Body of pancreas (tissue), 4 donors: ENCODE measurements at regions not wholly inside any gene's neighbourhood (a gene's known extent, or its start where the extent isn't known, plus 50 kb on each side); places are given as distances from the start of the nearest gene placed in this dataset.

Source experiments
- ATAC-seq: fragments of 150-250 bp; one replicate; pipeline ENCODE4 v1.9.1; 2016
- DNase-seq, 4 donors: peaks; one replicate each; pipeline ENCODE4 v3.0.0-alpha.2; 2019
- H3K27ac ChIP-seq, 4 donors: fragments of 200-600 bp; sonication (generic); 1 replicate in 3 of 4; 2 replicates in 1 of 4; pipeline versions ENCODE4 v1.5.1 to v1.6.1; 2016 to 2019; ENCODE audit warnings: mild to moderate bottlenecking in 1 of 4, mixed read lengths in 1 of 4, moderate library complexity in 1 of 4
- H3K27me3 ChIP-seq, 2 donors: fragments of 200-600 bp; sonication (generic); one replicate each; pipeline ENCODE4 v1.6.0; 2016; ENCODE audit warnings: mild to moderate bottlenecking in 1 of 2
- H3K36me3 ChIP-seq, 2 donors: fragments of 200-600 bp; sonication (generic); replicated peaks in 1 of 2; 2 replicates each; pipeline ENCODE4 v1.5.1; 2016; ENCODE audit warnings: low read depth in 2 of 2; ENCODE audit not compliant: insufficient read depth in 1 of 2
- H3K4me1 ChIP-seq: fragments of 200-600 bp; sonication (generic); one replicate; pipeline ENCODE4 v1.6.0; 2016
- H3K4me3 ChIP-seq, 2 donors: fragments of 200-600 bp; sonication (generic); 1 replicate in 1 of 2; 2 replicates in 1 of 2; pipeline ENCODE4 v1.5.1; 2016 to 2019
- H3K9me3 ChIP-seq, 3 donors: fragments of 200-600 bp; sonication (generic); 1 replicate in 2 of 3; 2 replicates in 1 of 3; pipeline ENCODE4 v1.5.1; 2016
- POLR2A ChIP-seq, 3 donors: fragments of 450-650 bp; IDR thresholded peaks; one replicate each; pipeline ENCODE4 v1.6.1; 2016; ENCODE audit warnings: antibody characterized with exemption in 3 of 3, mild to moderate bottlenecking in 2 of 3
- WGBS, 2 donors: methylation state at CpG; one replicate each; pipeline ENCODE4 v1.1.5; 2017; 5-methylcytosine and 5-hydroxymethylcytosine counted together
- intact Hi-C: fragments of 100-400 bp; cut with DNase I; formaldehyde crosslinking; loops from one replicate; pipeline ENCODE4 v1.15.1; 2023
- TF ChIP-seq, protein P1 (sequence below), 7 experiments: fragments of 450-650 bp in 4 of 7; fragments of 200-600 bp in 3 of 7; sonication (generic) in 3 of 7; IDR thresholded peaks; one replicate each; pipeline ENCODE4 v1.5.1; 2016 to 2019; ENCODE audit warnings: antibody characterized with exemption in 7 of 7

DNA sequence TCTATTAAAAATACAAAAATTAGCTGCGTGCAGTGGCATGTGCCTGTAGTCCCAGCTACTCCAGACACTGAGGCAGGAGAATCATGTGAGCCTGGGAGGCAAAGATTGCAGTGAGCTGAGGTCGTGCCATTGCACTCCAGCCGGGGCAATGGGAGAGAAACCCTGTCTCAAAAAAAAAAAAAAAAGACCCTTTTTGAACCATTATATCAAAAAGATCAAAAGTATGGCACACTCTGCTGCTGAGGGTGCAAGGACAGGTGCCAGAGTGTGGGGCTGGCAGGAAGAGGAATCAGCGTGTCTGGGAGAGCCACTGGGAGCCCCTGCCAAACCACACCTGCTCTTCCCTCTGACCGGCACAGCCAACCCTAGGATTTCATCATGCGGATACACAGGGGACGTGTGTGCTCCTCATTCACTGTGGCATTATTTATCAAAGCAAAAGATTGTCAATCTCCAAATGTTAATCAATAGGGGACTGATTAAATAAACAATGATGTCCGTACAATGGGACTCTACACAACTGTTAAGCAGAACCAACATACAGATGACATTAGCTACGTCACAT is 147.3 kb upstream of the TLE3 start:
- Histone ChIP-seq H3K27ac (no peak overlapping the region), H3K4me3 (no peak overlapping the region), H3K27me3 (no peaks in the 10 kb centered on the region), H3K4me1 (no peaks in the 10 kb centered on the region), H3K36me3 (no peaks in the 10 kb centered on the region), H3K9me3 (no peaks in the 10 kb centered on the region)
- no peak for TF ChIP-seq POLR2A (IDR thresholded peaks at IDR 0.05)
- TF ChIP-seq, protein P1, sequence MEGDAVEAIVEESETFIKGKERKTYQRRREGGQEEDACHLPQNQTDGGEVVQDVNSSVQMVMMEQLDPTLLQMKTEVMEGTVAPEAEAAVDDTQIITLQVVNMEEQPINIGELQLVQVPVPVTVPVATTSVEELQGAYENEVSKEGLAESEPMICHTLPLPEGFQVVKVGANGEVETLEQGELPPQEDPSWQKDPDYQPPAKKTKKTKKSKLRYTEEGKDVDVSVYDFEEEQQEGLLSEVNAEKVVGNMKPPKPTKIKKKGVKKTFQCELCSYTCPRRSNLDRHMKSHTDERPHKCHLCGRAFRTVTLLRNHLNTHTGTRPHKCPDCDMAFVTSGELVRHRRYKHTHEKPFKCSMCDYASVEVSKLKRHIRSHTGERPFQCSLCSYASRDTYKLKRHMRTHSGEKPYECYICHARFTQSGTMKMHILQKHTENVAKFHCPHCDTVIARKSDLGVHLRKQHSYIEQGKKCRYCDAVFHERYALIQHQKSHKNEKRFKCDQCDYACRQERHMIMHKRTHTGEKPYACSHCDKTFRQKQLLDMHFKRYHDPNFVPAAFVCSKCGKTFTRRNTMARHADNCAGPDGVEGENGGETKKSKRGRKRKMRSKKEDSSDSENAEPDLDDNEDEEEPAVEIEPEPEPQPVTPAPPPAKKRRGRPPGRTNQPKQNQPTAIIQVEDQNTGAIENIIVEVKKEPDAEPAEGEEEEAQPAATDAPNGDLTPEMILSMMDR (IDR thresholded peaks at IDR 0.05), result no peak
- intact Hi-C loops, result no loop called here
- WGBS, 2 donors, result 87 to 89% methylated on average over 9 of the region's 9 CpGs
- DNase-seq, result no peak
- no peak for ATAC-seq

DNA sequence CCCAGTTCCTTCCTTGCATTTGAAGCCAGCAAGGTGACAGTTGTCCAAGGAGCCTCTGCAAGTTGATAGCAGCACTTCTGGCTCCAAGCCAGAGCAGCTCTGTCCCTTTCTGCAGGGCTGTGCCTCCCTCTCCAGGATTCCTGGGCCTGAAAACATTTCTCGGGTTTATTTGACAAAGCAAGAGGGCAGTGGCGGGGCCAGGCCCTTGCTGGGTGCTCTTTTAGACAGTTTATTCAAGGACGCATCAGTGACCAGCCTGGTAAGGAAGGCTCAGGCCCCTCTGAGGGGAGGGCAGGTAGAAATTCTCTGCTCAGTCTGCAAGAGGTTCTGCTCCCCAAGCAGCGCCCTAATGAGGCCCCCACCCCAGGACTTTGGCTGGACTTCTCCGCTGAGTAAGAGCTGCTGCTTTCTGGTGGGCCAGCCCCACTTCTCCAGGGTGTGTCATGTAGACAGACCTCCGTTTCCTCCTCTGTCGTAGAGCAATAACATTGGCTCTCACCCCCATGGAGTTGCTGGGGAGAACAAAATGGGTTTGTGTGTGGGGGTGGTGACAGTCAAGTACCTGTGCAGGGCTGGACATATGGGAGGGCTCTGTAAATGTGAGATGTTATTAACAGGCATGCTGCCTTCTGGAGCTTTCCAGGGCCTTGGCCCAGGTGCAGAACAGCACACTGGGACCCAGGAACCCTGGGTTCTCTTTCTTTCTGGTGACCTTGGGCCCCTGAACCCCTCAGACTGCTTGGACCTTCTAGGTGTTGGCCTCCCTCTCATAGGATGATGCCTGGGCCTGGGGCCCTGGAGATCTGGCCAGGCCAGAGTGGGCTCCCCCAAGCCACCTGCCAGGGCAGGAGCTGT is 146.2 kb upstream of the TLE3 start:
- WGBS, 2 donors, result 75 to 90% methylated on average over 1 to 7 of the region's 7 CpGs
- Histone ChIP-seq H3K27me3 (no peaks in the 10 kb centered on the region), H3K27ac (no peak overlapping the region), H3K9me3 (no peaks in the 10 kb centered on the region), H3K4me1 (no peaks in the 10 kb centered on the region), H3K36me3 (no peaks in the 10 kb centered on the region), H3K4me3 (no peak overlapping the region)
- DNase-seq (no peak), ATAC-seq (no peak)
- no peak for TF ChIP-seq POLR2A (IDR thresholded peaks at IDR 0.05)
- TF ChIP-seq, protein P1 (IDR thresholded peaks at IDR 0.05), result no peak
- intact Hi-C loops, result no loop called here

DNA sequence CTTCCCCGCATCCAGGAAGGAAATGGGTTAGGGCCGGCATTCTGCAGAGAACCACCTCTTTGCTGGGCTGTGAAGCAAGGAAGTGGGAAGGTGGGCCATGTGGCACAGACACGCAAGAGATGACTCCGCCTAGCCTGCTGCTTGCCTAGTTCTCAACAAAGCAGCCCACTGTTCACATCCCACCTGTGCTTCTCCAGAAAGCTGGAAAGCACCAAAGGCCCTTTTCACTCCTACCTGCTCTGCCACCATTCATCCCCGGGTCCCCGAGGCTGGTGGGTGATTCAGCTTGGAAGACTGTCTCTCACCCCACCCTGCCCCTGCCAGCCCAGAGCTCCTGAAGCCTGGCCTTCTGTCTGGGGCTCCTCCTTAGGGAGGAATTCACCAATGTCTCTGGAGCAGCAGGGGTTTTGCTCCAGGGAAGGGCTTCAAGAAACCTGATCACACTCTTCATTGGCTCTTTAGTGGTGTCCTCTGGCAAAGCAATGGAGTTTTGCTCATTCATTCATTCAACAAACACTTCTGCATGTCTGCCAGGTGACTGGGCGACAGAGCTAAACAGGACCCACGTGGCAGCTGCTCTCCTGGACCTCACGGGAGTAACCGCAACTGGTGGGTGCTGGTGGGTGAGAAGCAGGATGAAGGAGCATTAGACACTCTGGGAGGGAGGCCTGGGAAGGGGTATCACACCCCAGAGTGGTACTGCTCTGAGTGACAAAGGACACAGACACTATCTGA is 145.4 kb upstream of the TLE3 start:
- no peak overlapping the region for H3K4me3 ChIP-seq
- H3K4me1 ChIP-seq, result no peaks in the 10 kb centered on the region
- WGBS, 2 donors, result 85 to 88% methylated on average over 10 of the region's 10 CpGs
- no peaks in the 10 kb centered on the region for H3K9me3 ChIP-seq
- TF ChIP-seq, protein P1 (IDR thresholded peaks at IDR 0.05), result no peak
- TF ChIP-seq POLR2A (IDR thresholded peaks at IDR 0.05), result no peak
- intact Hi-C loops, result no loop called here
- no peaks in the 10 kb centered on the region for H3K27me3 ChIP-seq
- ATAC-seq (no peak), DNase-seq (no peak)
- no peak overlapping the region for H3K27ac ChIP-seq
- no peaks in the 10 kb centered on the region for H3K36me3 ChIP-seq

DNA sequence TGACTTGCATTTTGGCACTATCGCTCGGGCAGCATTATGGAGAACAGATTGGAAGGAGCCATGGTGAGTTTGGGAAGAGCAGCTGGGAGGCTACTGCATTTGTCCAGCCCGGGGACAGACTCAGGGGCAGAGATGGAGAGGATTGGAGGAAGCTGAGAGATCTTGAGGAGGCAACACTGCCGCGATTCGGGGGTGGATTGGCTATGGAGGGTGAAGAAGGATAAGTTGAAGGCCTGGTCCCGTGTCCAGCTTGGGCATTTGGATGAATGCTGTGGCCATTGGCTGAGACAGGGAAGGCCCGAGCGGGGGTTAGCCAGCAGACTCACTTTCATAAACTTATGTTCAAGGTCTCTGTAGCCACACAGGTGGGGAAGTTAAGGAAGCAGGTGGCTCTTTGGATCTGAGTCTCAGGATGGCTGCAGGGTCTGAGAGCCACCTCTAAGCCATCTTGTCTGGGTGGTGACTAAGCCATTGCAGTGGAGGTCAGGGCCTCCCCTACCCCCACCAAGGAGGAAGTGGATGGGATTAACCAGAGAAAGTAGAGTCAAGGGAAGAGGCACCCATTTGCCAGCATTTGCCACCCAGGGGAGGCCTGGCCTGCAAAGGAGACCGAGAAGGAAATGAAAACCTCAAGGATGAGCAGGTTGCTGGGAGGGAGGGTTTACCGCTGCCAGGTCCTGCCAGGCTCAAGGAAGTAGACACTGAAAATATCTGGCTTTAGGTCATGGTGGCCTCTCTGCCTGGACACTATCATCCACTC is 144.0 kb upstream of the TLE3 start:
- no peak for ATAC-seq

More for the DNA sequence above, 144.0 kb upstream of the TLE3 start:
- no peak overlapping the region for H3K4me3 ChIP-seq
- H3K27ac ChIP-seq, result no peak overlapping the region
- TF ChIP-seq, protein P1 (IDR thresholded peaks at IDR 0.05), result no peak
- TF ChIP-seq POLR2A (IDR thresholded peaks at IDR 0.05), result no peak
- H3K36me3 ChIP-seq, result no peaks in the 10 kb centered on the region
- intact Hi-C loops, result no loop called here
- 89 to 92% methylated on average over 11 of the region's 11 CpGs for WGBS, 2 donors
- H3K4me1 ChIP-seq, result no peaks in the 10 kb centered on the region
- H3K27me3 ChIP-seq, result no peaks in the 10 kb centered on the region
- DNase-seq, result no peak
- no peaks in the 10 kb centered on the region for H3K9me3 ChIP-seq
